ENCODE measurements at regions not wholly inside any gene's neighbourhood (a gene's known extent, or its start where the extent isn't known, plus 50 kb on each side); places are given as distances from the start of the nearest gene placed in this dataset.

GRCh38 chr3:106380232-106380631 lies 511.4 kb upstream of the CBLB start:
- Histone ChIP-seq H3K27ac (no peak overlapping the region), H3K4me3 (no peak overlapping the region), H3K27me3 (no peaks in the 10 kb centered on the region), H3K4me1 (no peaks in the 10 kb centered on the region), H3K9me3 (no peaks in the 10 kb centered on the region), H3K36me3 (no peaks in the 10 kb centered on the region)
- TF ChIP-seq CTCF (IDR thresholded peaks at IDR 0.05) (no peak), EP300 (IDR thresholded peaks at IDR 0.05) (no peak), POLR2A (IDR thresholded peaks at IDR 0.05) (no peak)
- WGBS, 2 donors, result 30 to 43% methylated on average over 1 of the region's 1 CpG
- no peak for DNase-seq (ENCODE audit: low spot score in 2 of 2)

GRCh38 chr3:106381286-106381938 lies 512.6 kb upstream of the CBLB start:
- no peak for DNase-seq (ENCODE audit: low spot score in 2 of 2)
- H3K27me3 ChIP-seq, result no peaks in the 10 kb centered on the region
- H3K27ac ChIP-seq, result no peak overlapping the region
- H3K9me3 ChIP-seq, result no peaks in the 10 kb centered on the region
- no peak overlapping the region for H3K4me3 ChIP-seq
- TF ChIP-seq POLR2A (IDR thresholded peaks at IDR 0.05), result no peak
- TF ChIP-seq CTCF (IDR thresholded peaks at IDR 0.05), result no peak
- no peak for TF ChIP-seq EP300 (IDR thresholded peaks at IDR 0.05)
- H3K4me1 ChIP-seq, result no peaks in the 10 kb centered on the region
- H3K36me3 ChIP-seq, result no peaks in the 10 kb centered on the region
- WGBS, 2 donors, result 79 to 80% methylated on average over 3 of the region's 3 CpGs

- H3K4me3 ChIP-seq, result no peak overlapping the region
- no peak for DNase-seq (ENCODE audit: low spot score in 2 of 2)
- no peak overlapping the region for H3K27ac ChIP-seq
- H3K27me3 ChIP-seq, result no peaks in the 10 kb centered on the region
- TF ChIP-seq CTCF (IDR thresholded peaks at IDR 0.05) (no peak), POLR2A (IDR thresholded peaks at IDR 0.05) (no peak), EP300 (IDR thresholded peaks at IDR 0.05) (no peak)
- no peaks in the 10 kb centered on the region for H3K9me3 ChIP-seq
- no peaks in the 10 kb centered on the region for H3K36me3 ChIP-seq
- no peaks in the 10 kb centered on the region for H3K4me1 ChIP-seq
These were observed 513.1 kb upstream of the CBLB start for GRCh38 chr3:106381939-106382335.

- H3K4me3 ChIP-seq, result no peak overlapping the region
- H3K27ac ChIP-seq, result no peak overlapping the region
- WGBS, 2 donors, result 83 to 87% methylated on average over 3 of the region's 3 CpGs
- no peaks in the 10 kb centered on the region for H3K36me3 ChIP-seq
- no peaks in the 10 kb centered on the region for H3K4me1 ChIP-seq
- no peak for TF ChIP-seq POLR2A (IDR thresholded peaks at IDR 0.05)
- no peak for TF ChIP-seq CTCF (IDR thresholded peaks at IDR 0.05)
- TF ChIP-seq EP300 (IDR thresholded peaks at IDR 0.05), result no peak
- H3K9me3 ChIP-seq, result no peaks in the 10 kb centered on the region
- H3K27me3 ChIP-seq, result no peaks in the 10 kb centered on the region
- no peak for DNase-seq (ENCODE audit: low spot score in 2 of 2)
These were observed 517.2 kb upstream of the CBLB start for GRCh38 chr3:106386050-106386449.

GRCh38 chr3:106392915-106393314 lies 524.1 kb upstream of the CBLB start:
- DNase-seq (ENCODE audit: low spot score in 2 of 2), result no peak
- Histone ChIP-seq H3K27me3 (no peaks in the 10 kb centered on the region), H3K36me3 (no peaks in the 10 kb centered on the region), H3K4me3 (no peak overlapping the region), H3K9me3 (no peaks in the 10 kb centered on the region), H3K4me1 (no peaks in the 10 kb centered on the region), H3K27ac (no peak overlapping the region)
- TF ChIP-seq CTCF (IDR thresholded peaks at IDR 0.05) (no peak), POLR2A (IDR thresholded peaks at IDR 0.05) (no peak), EP300 (IDR thresholded peaks at IDR 0.05) (no peak)
- WGBS, 2 donors, result 84 to 96% methylated on average over 1 of the region's 1 CpG
